ENCODE measurements at regions not wholly inside any gene's neighbourhood (a gene's known extent, or its start where the extent isn't known, plus 50 kb on each side); places are given as distances from the start of the nearest gene placed in this dataset.

DNA sequence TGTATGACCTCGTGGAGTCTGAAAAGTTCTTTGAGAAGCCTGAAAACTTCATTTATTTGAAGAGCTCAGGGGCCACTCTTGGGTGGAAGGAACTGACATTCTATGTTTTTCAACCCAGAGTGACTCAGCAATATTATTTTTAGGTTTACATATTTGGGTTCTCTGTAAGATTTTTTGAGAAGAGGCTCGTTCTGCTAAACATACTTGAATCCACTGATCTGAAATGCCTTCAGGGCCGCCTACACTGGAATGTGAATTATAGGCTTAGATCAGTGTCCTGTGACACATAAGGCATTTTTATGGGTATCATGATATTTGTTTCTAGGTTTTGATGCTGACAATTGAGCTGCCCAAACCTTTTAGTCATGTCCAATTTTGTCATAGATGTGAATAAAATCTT, 86.2 kb downstream of the PSAT1 start:
- intact Hi-C loops (cut with DNase I; ENCODE audit: low total_unique reads) (no loop called here), in situ Hi-C loops (cut with MboI; ENCODE audit: low sequenced_read_pairs in 4 of 4) (no loop called here)
- no peak overlapping the region for H3K4me3 ChIP-seq
- ATAC-seq (no peak), DNase-seq (no peak)
- H3K4me1 ChIP-seq: no peaks in the 10 kb centered on the region
- no peak overlapping the region for H3K27ac ChIP-seq
- no peaks in the 10 kb centered on the region for H3K36me3 ChIP-seq
- TF ChIP-seq POLR2A (IDR thresholded peaks at IDR 0.05): no peak
- TF ChIP-seq, protein P1, sequence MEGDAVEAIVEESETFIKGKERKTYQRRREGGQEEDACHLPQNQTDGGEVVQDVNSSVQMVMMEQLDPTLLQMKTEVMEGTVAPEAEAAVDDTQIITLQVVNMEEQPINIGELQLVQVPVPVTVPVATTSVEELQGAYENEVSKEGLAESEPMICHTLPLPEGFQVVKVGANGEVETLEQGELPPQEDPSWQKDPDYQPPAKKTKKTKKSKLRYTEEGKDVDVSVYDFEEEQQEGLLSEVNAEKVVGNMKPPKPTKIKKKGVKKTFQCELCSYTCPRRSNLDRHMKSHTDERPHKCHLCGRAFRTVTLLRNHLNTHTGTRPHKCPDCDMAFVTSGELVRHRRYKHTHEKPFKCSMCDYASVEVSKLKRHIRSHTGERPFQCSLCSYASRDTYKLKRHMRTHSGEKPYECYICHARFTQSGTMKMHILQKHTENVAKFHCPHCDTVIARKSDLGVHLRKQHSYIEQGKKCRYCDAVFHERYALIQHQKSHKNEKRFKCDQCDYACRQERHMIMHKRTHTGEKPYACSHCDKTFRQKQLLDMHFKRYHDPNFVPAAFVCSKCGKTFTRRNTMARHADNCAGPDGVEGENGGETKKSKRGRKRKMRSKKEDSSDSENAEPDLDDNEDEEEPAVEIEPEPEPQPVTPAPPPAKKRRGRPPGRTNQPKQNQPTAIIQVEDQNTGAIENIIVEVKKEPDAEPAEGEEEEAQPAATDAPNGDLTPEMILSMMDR (IDR thresholded peaks at IDR 0.05 in 4 of 5, conservative IDR thresholded peaks at IDR 0.05 in 1 of 5): no peak
- H3K27me3 ChIP-seq: no peaks in the 10 kb centered on the region
- no peaks in the 10 kb centered on the region for H3K9me3 ChIP-seq

DNA sequence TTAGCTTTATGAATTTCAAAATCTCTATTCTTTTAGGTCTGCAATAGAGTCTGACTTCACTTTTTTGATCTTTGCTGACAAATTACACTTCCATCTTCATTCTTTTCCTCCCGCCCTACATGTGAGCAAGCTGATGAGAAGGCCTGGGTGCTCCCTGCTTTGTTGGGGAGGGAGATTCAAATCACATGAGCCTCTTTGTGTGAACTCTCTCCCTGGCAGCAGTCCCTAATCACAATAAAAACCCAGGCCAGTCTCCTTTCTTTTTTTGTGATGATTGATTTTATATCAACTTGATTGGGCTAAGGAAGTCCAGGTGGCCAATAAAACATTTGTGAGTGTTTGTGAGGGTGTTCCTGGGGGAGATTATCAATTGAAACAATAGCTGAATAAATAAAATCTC, 89.4 kb downstream of the PSAT1 start:
- Histone ChIP-seq H3K9me3 (no peaks in the 10 kb centered on the region), H3K36me3 (no peaks in the 10 kb centered on the region), H3K27me3 (no peaks in the 10 kb centered on the region), H3K4me3 (no peak overlapping the region), H3K4me1 (no peaks in the 10 kb centered on the region), H3K27ac (no peak overlapping the region)
- ATAC-seq (no peak), DNase-seq (no peak)
- intact Hi-C loops (cut with DNase I; ENCODE audit: low total_unique reads) (no loop called here), in situ Hi-C loops (cut with MboI; ENCODE audit: low sequenced_read_pairs in 4 of 4) (no loop called here)
- TF ChIP-seq, protein P1 (IDR thresholded peaks at IDR 0.05 in 4 of 5, conservative IDR thresholded peaks at IDR 0.05 in 1 of 5): no peak
- TF ChIP-seq POLR2A (IDR thresholded peaks at IDR 0.05): no peak

DNA sequence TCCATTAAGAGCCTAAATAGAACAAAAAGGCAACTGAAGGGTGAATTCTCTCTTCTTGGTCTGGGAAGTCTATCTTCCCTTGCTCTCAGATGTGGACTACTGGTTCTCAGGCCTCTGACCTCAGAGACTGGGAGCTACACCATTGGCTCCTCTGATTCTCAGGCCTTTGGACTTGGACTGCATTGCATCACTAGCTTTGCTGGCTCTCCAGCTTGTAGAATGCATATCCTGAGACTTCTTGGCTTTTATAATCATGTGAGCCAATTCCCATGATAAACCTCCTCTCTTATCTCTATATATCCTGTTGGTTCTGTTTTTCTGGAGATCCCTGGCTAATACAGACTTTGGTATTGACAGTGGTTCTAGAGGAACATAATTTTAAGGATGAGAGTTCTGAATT, 89.8 kb downstream of the PSAT1 start:
- H3K27me3 ChIP-seq: no peaks in the 10 kb centered on the region
- H3K4me1 ChIP-seq: no peaks in the 10 kb centered on the region
- no peak overlapping the region for H3K27ac ChIP-seq
- no peak overlapping the region for H3K4me3 ChIP-seq
- in situ Hi-C loops (cut with MboI; ENCODE audit: low sequenced_read_pairs in 4 of 4) (no loop called here), intact Hi-C loops (cut with DNase I; ENCODE audit: low total_unique reads) (no loop called here)
- H3K36me3 ChIP-seq: no peaks in the 10 kb centered on the region
- DNase-seq (no peak), ATAC-seq (no peak)
- H3K9me3 ChIP-seq: no peaks in the 10 kb centered on the region
- TF ChIP-seq, protein P1 (IDR thresholded peaks at IDR 0.05 in 4 of 5, conservative IDR thresholded peaks at IDR 0.05 in 1 of 5): no peak
- TF ChIP-seq POLR2A (IDR thresholded peaks at IDR 0.05): no peak

DNA sequence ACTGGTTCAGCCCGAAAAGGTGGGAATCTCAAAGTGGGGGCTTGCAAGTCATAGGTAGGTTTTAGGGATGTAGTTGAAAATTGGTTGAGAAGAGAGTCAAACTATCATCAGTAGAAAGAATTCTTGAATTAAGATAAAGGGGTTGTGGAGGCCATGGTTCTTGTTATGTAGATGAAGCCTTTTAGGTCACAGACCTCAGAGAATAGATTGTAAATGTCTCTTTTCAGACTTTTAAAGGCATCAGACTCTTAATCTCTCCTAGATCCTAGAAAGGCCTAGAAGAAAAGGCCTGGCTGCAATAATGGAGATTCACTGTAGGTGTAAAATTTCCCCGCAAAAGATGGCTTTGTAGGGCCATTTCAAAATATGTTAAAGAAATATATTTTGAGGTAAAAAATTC, 96.4 kb downstream of the PSAT1 start:
- Histone ChIP-seq H3K27ac (no peak overlapping the region), H3K4me3 (no peak overlapping the region), H3K27me3 (no peaks in the 10 kb centered on the region), H3K4me1 (no peaks in the 10 kb centered on the region), H3K9me3 (no peaks in the 10 kb centered on the region), H3K36me3 (no peaks in the 10 kb centered on the region)
- ATAC-seq: no peak
- DNase-seq: no peak
- intact Hi-C loops (cut with DNase I; ENCODE audit: low total_unique reads): no loop called here
- TF ChIP-seq POLR2A (IDR thresholded peaks at IDR 0.05): no peak
- TF ChIP-seq, protein P1 (IDR thresholded peaks at IDR 0.05 in 4 of 5, conservative IDR thresholded peaks at IDR 0.05 in 1 of 5): no peak
- in situ Hi-C loops (cut with MboI; ENCODE audit: low sequenced_read_pairs in 4 of 4): no loop called here

DNA sequence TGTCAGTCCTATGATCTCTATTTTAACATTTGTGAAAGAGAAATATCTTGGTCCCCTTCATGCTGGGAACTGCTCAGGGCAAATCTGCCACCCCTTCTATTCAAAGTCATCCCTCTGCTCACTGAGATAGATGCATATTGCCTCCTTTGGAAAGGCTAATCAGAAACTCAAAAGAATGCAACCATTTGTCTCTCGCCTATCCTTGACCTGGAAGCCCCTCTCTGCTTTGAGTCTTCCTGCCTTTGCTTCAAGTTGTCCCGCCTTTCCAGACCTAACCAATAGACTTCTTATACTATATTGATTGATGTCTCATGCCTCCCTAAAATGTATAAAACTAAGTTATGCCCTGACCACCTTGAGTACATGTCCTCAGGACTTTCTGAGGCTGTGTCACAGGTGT, 97.0 kb downstream of the PSAT1 start:
- TF ChIP-seq, protein P1 (IDR thresholded peaks at IDR 0.05 in 4 of 5, conservative IDR thresholded peaks at IDR 0.05 in 1 of 5): no peak
- no peak for TF ChIP-seq POLR2A (IDR thresholded peaks at IDR 0.05)
- in situ Hi-C loops (cut with MboI; ENCODE audit: low sequenced_read_pairs in 4 of 4): no loop called here
- H3K36me3 ChIP-seq: no peaks in the 10 kb centered on the region
- H3K4me3 ChIP-seq: no peak overlapping the region
- H3K27me3 ChIP-seq: no peaks in the 10 kb centered on the region
- DNase-seq (no peak), ATAC-seq (no peak)
- no peaks in the 10 kb centered on the region for H3K9me3 ChIP-seq
- intact Hi-C loops (cut with DNase I; ENCODE audit: low total_unique reads): no loop called here
- no peaks in the 10 kb centered on the region for H3K4me1 ChIP-seq
- no peak overlapping the region for H3K27ac ChIP-seq

All from gastrocnemius medialis (tissue), 4 donors.